Left cardiac atrium (tissue), 4 donors: ENCODE measurements at regions not wholly inside any gene's neighbourhood (a gene's known extent, or its start where the extent isn't known, plus 50 kb on each side); places are given as distances from the start of the nearest gene placed in this dataset.
"Not testable (repeated sequence)": the region's sequence is repeated elsewhere in the genome, so short reads cannot be mapped to it uniquely, and the experiment has no call there.

Experiments used
- ATAC-seq, 2 donors: fragments of 200-7000 bp; cut with Tn5 transposase; one replicate each; pipeline ENCODE4 v1.9.1; 2020; ENCODE audit warnings: mild to moderate bottlenecking in 2 of 2, moderate library complexity in 2 of 2
- DNase-seq: peaks from one replicate; pipeline ENCODE4 v3.0.0-alpha.2; 2020
- intact Hi-C, 2 donors: fragments of 100-400 bp; cut with DNase I; formaldehyde crosslinking; loops; one replicate each; pipeline versions ENCODE4 v1.14.1 to v1.15.1; 2022 to 2023
- donor health status: DM: no; HTN: yes; CAD: no.
- donor health status: DM: no; HTN: yes; CAD: no; lungs with severe emphysema.
- donor health status: DM: yes; HTN: yes; CAD: no.
- donor health status: Dilated cardiomyopathy.

GRCh38 chr21:17105932-17106331 is 406.9 kb upstream of the CXADR start:
- DNase-seq (no peak), ATAC-seq (no peak)
- intact Hi-C loops = no loop called here

GRCh38 chr21:17114045-17114444 is 398.8 kb upstream of the CXADR start:
- ATAC-seq (no peak), DNase-seq (no peak)
- intact Hi-C loops = no loop called here

GRCh38 chr21:17118638-17119384 is 394.0 kb upstream of the CXADR start:
- intact Hi-C loops = no loop called here
- DNase-seq (peak; percentile 62), ATAC-seq (peak; percentile 76 to 85)

GRCh38 chr21:17119466-17120297 is 393.2 kb upstream of the CXADR start:
- DNase-seq (no peak), ATAC-seq (peak in 1 of 2 donors; percentile 63)
- intact Hi-C loops = no loop called here

- ATAC-seq, intact Hi-C loops, DNase-seq: not testable (repeated sequence)
Observed at GRCh38 chr21:17127395-17127794, 385.4 kb upstream of the CXADR start.

GRCh38 chr21:17128132-17128531 is 384.7 kb upstream of the CXADR start:
- ATAC-seq (no peak), DNase-seq (no peak)
- intact Hi-C loops = no loop called here

GRCh38 chr21:17139159-17139558 is 373.7 kb upstream of the CXADR start:
- DNase-seq, intact Hi-C loops: not testable (repeated sequence)
- peak in 1 of 2 donors; percentile 29 for ATAC-seq

- DNase-seq (no peak), ATAC-seq (peak in 1 of 2 donors; percentile 47)
- intact Hi-C loops = no loop called here
Observed at GRCh38 chr21:17139696-17140095, 373.1 kb upstream of the CXADR start.

- no peak for ATAC-seq
- intact Hi-C loops = no loop called here
- no peak for DNase-seq
Observed at GRCh38 chr21:17146426-17146825, 366.4 kb upstream of the CXADR start.

GRCh38 chr21:17159697-17160096 is 353.1 kb upstream of the CXADR start:
- intact Hi-C loops = no loop called here
- DNase-seq (no peak), ATAC-seq (no peak)

- ATAC-seq = peak; percentile 30 to 91
- no peak for DNase-seq
- intact Hi-C loops = no loop called here
Observed at GRCh38 chr21:17185674-17186073, 327.2 kb upstream of the CXADR start.

- DNase-seq = no peak
- intact Hi-C loops = no loop called here
- ATAC-seq = no peak
Observed at GRCh38 chr21:17189963-17190362, 322.9 kb upstream of the CXADR start.

- no peak for ATAC-seq
- no peak for DNase-seq
- intact Hi-C loops = no loop called here
Observed at GRCh38 chr21:17191346-17191993, 321.4 kb upstream of the CXADR start.

GRCh38 chr21:17195351-17195750 is 317.5 kb upstream of the CXADR start:
- no peak for DNase-seq
- intact Hi-C loops = no loop called here
- no peak for ATAC-seq

GRCh38 chr21:17195976-17196375 is 316.9 kb upstream of the CXADR start:
- intact Hi-C loops = no loop called here
- no peak for DNase-seq
- ATAC-seq = no peak

- ATAC-seq (no peak), DNase-seq (no peak)
- intact Hi-C loops = no loop called here
Observed at GRCh38 chr21:17196623-17197022, 316.2 kb upstream of the CXADR start.

- intact Hi-C loops = no loop called here
- ATAC-seq (no peak), DNase-seq (no peak)
Observed at GRCh38 chr21:17197996-17198395, 314.8 kb upstream of the CXADR start.

GRCh38 chr21:17200250-17200649 is 312.6 kb upstream of the CXADR start:
- DNase-seq (no peak), ATAC-seq (no peak)
- intact Hi-C loops = no loop called here

- intact Hi-C loops = no loop called here
- DNase-seq (no peak), ATAC-seq (no peak)
Observed at GRCh38 chr21:17201741-17202260, 311.0 kb upstream of the CXADR start.

GRCh38 chr21:17214801-17215200 is 298.0 kb upstream of the CXADR start:
- intact Hi-C loops = no loop called here
- ATAC-seq (no peak), DNase-seq (no peak)
